Endothelial cell of umbilical vein (primary cell): ENCODE measurements at regions not wholly inside any gene's neighbourhood (a gene's known extent, or its start where the extent isn't known, plus 50 kb on each side); places are given as distances from the start of the nearest gene placed in this dataset.

Experiments
- BruUV-seq: library from RNA; stranded (reverse); fragments of 400-500 nt; replicated peaks from 2 replicates; lab custom pipeline; 2021; lab: Mats Ljungman, UMichigan
- CTCF ChIA-PET: fragments of 300-600, 350-600 bp; sonication (Branson Sonifier 250); formaldehyde crosslinking; loops from one replicate; lab custom pipeline; 2021; ENCODE audit warnings: antibody characterized with exemption, inconsistent platforms; lab: Charles Lee
- POLR2A ChIA-PET: fragments of 300-600, 350-600 bp; sonication (Branson Sonifier 250); formaldehyde crosslinking; loops from one replicate; lab custom pipeline; 2021; ENCODE audit warnings: antibody characterized with exemption, inconsistent platforms; lab: Charles Lee
- DNase-seq: peaks from one replicate; pipeline ENCODE4 v3.0.0-alpha.2; 2011; ENCODE audit warnings: low read depth, low spot score
- FAIRE-seq: peaks from 2 replicates; lab custom pipeline; 2011; peaks lifted over from hg19 to GRCh38; lab: Jason Lieb, UNC
- H2AFZ ChIP-seq: 2 replicates; pipeline ENCODE4 v1.6.0; 2012; ENCODE audit warnings: low read depth, low read length, control low read depth, inconsistent platforms
- H3K27ac ChIP-seq: 2 replicates; pipeline ENCODE4 v1.5.1; 2011; ENCODE audit warnings: low read depth, mild to moderate bottlenecking, control low read depth, low read length, moderate library complexity; ENCODE audit not compliant: insufficient read depth
- H3K27me3 ChIP-seq, 2 experiments: 2 replicates each; pipeline versions ENCODE4 v1.6.0 to v1.6.1; 2011; ENCODE audit warnings: low read length in 2 of 2, mixed read lengths in 1 of 2; ENCODE audit not compliant: control insufficient read depth in 2 of 2, insufficient read depth in 2 of 2
- H3K36me3 ChIP-seq, 2 experiments: 2 replicates in 1 of 2; 3 replicates in 1 of 2; pipeline ENCODE4 v1.5.1; 2011; ENCODE audit warnings: low read length in 2 of 2, mild to moderate bottlenecking in 1 of 2, moderate library complexity in 1 of 2; ENCODE audit not compliant: control insufficient read depth in 2 of 2, insufficient read depth in 2 of 2; ENCODE audit errors: extremely low read depth in 1 of 2
- H3K4me1 ChIP-seq: 3 replicates; pipeline ENCODE4 v1.5.1; 2011; ENCODE audit warnings: mild to moderate bottlenecking, low read length; ENCODE audit not compliant: control insufficient read depth, insufficient read depth; ENCODE audit errors: extremely low read depth
- H3K4me2 ChIP-seq: 2 replicates; pipeline ENCODE4 v1.6.1; 2011; ENCODE audit warnings: low read length, control low read depth, mixed read lengths; ENCODE audit not compliant: insufficient read depth
- H3K4me3 ChIP-seq, 3 experiments: fragments of 200-600 bp in 1 of 3; sonication (generic), shearing (Covaris generic) in 1 of 3; replicated peaks in 1 of 3; 2 replicates each; pipeline ENCODE4 v1.5.1; 2011 to 2016; ENCODE audit warnings: control low read depth in 3 of 3, low read length in 3 of 3, mild to moderate bottlenecking in 2 of 3, inconsistent platforms in 1 of 3, low read depth in 1 of 3, moderate library complexity in 1 of 3; ENCODE audit not compliant: insufficient read depth in 1 of 3
- H3K79me2 ChIP-seq: 2 replicates; pipeline ENCODE4 v1.6.0; 2012; ENCODE audit warnings: low read length, inconsistent platforms; ENCODE audit not compliant: control insufficient read depth, insufficient read depth
- H3K9ac ChIP-seq: replicated peaks from 2 replicates; pipeline ENCODE3; 2011; ENCODE audit warnings: low read length, control low read depth; ENCODE audit not compliant: insufficient read depth; ENCODE audit errors: extremely low read depth
- H3K9me1 ChIP-seq: replicated peaks from 3 replicates; pipeline ENCODE4 v1.6.0; 2011; ENCODE audit warnings: mild to moderate bottlenecking, low read length; ENCODE audit not compliant: control insufficient read depth, insufficient read depth; ENCODE audit errors: extremely low read depth
- H3K9me3 ChIP-seq: replicated peaks from 2 replicates; pipeline ENCODE4 v1.5.1; 2012; ENCODE audit warnings: low read length, inconsistent platforms; ENCODE audit not compliant: control insufficient read depth, insufficient read depth
- H4K20me1 ChIP-seq: replicated peaks from 2 replicates; pipeline ENCODE3; 2011; ENCODE audit warnings: mild to moderate bottlenecking, low read length; ENCODE audit not compliant: control insufficient read depth, insufficient read depth; ENCODE audit errors: extremely low read depth
- EZH2 ChIP-seq: IDR thresholded peaks from 2 replicates; pipeline ENCODE4 v1.6.1; 2012; ENCODE audit warnings: borderline replicate concordance, low read depth, mild to moderate bottlenecking, moderate library complexity, low read length, inconsistent platforms; ENCODE audit not compliant: severe bottlenecking
- FOS ChIP-seq: IDR thresholded peaks from 2 replicates; pipeline ENCODE4 v1.6.1; 2011; ENCODE audit warnings: mild to moderate bottlenecking, low read length, moderate library complexity, borderline replicate concordance; ENCODE audit not compliant: insufficient read depth
- GATA2 ChIP-seq: IDR thresholded peaks from 2 replicates; pipeline ENCODE4 v1.7.0; 2011; ENCODE audit warnings: low read depth, mild to moderate bottlenecking, moderate library complexity, mixed read lengths, low read length; ENCODE audit not compliant: insufficient read length, insufficient read depth
- JUN ChIP-seq: IDR thresholded peaks from 2 replicates; pipeline ENCODE4 v1.6.1; 2011; ENCODE audit warnings: borderline replicate concordance, low read depth; ENCODE audit not compliant: insufficient read length, insufficient read depth
- MYC ChIP-seq: IDR thresholded peaks from one replicate; pipeline ENCODE4 v1.6.1; 2011; ENCODE audit warnings: mild to moderate bottlenecking, low read depth, low read length
- POLR2A ChIP-seq: IDR thresholded peaks from 2 replicates; pipeline ENCODE4 v1.6.1; 2012; ENCODE audit warnings: low read depth, mild to moderate bottlenecking, control low read depth, low read length
- POLR2AphosphoS5 ChIP-seq: IDR thresholded peaks from 2 replicates; pipeline ENCODE4 v1.6.1; 2012; ENCODE audit warnings: low read depth, mild to moderate bottlenecking, control low read depth, low read length, moderate library complexity; ENCODE audit not compliant: insufficient read depth
- dilution Hi-C: fragments of 300-500 bp; cut with MboI; formaldehyde crosslinking; loops from one replicate; pipeline ENCODE4 v1.15.0; 2019; ENCODE audit warnings: low sequenced_read_pairs; ENCODE audit not compliant: extremely low pct_ligation_motif_present
- intact Hi-C: fragments of 100-400 bp; cut with micrococcal nuclease; formaldehyde crosslinking; loops from one replicate; pipeline ENCODE4 v1.10.0; 2022
- TF ChIP-seq, protein P1 (sequence below): IDR thresholded peaks from 2 replicates; pipeline ENCODE4 v1.6.1; 2011; ENCODE audit not compliant: insufficient read depth, insufficient read length
- TF ChIP-seq, protein P2 (sequence below), 2 donors: IDR thresholded peaks; 1 replicate in 1 of 2; 2 replicates in 1 of 2; pipeline ENCODE4 v1.5.1; 2011; ENCODE audit warnings: low read length in 2 of 2, mild to moderate bottlenecking in 2 of 2, moderate library complexity in 2 of 2, control low read depth in 1 of 2, inconsistent platforms in 1 of 2, low read depth in 1 of 2; ENCODE audit not compliant: insufficient read depth in 1 of 2; ENCODE audit errors: extremely low read depth in 1 of 2

DNA sequence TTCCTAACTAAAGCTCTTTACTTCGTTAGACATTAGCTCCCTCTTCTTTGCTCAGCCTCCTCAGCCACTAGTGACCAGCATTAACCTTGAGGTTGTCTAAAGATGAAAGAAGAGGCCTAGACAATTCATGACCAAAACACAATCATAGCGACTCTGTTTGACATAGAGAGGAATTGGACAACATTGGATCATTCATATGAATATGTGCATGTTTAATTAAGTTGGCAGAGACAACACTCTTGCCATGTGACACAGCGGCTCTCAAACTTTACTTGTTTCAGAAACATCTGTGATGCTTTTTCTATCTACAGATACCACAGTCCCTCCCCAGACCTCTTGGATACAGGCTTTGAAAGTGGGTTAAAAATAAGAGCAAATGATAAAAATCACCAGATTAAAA, 81.7 kb downstream of the LINC00237 start:
- Histone ChIP-seq H2AFZ (no peak overlapping the region), H3K4me3 (no peak overlapping the region), H3K9me3 (no peaks in the 10 kb centered on the region), H3K79me2 (no peaks in the 10 kb centered on the region), H3K9me1 (no peaks in the 10 kb centered on the region), H3K9ac (no peak overlapping the region), H3K4me1 (no peaks in the 10 kb centered on the region), H3K27ac (no peak overlapping the region), H3K27me3 (peaks cover 1 to 9% of the 10 kb centered on the region in 2 experiments), H3K36me3 (no peaks in the 10 kb centered on the region), H4K20me1 (no peaks in the 10 kb centered on the region), H3K4me2 (no peak overlapping the region)
- no TSS peak for BruUV-seq
- intact Hi-C loops (no loop called here), dilution Hi-C loops (no loop called here)
- TF ChIP-seq, protein P1, sequence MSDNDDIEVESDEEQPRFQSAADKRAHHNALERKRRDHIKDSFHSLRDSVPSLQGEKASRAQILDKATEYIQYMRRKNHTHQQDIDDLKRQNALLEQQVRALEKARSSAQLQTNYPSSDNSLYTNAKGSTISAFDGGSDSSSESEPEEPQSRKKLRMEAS: no peak
- no peak for TF ChIP-seq POLR2A
- TF ChIP-seq, protein P2, sequence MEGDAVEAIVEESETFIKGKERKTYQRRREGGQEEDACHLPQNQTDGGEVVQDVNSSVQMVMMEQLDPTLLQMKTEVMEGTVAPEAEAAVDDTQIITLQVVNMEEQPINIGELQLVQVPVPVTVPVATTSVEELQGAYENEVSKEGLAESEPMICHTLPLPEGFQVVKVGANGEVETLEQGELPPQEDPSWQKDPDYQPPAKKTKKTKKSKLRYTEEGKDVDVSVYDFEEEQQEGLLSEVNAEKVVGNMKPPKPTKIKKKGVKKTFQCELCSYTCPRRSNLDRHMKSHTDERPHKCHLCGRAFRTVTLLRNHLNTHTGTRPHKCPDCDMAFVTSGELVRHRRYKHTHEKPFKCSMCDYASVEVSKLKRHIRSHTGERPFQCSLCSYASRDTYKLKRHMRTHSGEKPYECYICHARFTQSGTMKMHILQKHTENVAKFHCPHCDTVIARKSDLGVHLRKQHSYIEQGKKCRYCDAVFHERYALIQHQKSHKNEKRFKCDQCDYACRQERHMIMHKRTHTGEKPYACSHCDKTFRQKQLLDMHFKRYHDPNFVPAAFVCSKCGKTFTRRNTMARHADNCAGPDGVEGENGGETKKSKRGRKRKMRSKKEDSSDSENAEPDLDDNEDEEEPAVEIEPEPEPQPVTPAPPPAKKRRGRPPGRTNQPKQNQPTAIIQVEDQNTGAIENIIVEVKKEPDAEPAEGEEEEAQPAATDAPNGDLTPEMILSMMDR (IDR thresholded peaks at IDR 0.05; ENCODE audit: extremely low read depth in 1 of 2, insufficient read depth in 1 of 2, low read depth in 1 of 2, low read length in 2 of 2): no peak
- TF ChIP-seq EZH2: no peak
- no peak for TF ChIP-seq FOS
- no peak for TF ChIP-seq JUN
- TF ChIP-seq POLR2AphosphoS5: no peak
- TF ChIP-seq MYC: no peak
- no peak for TF ChIP-seq GATA2
- DNase-seq (no peak), FAIRE-seq (no peak)
- ChIA-PET CTCF (no interaction called here), POLR2A (no interaction called here)
